ENCODE measurements at regions not wholly inside any gene's neighbourhood (a gene's known extent, or its start where the extent isn't known, plus 50 kb on each side); places are given as distances from the start of the nearest gene placed in this dataset.

DNA sequence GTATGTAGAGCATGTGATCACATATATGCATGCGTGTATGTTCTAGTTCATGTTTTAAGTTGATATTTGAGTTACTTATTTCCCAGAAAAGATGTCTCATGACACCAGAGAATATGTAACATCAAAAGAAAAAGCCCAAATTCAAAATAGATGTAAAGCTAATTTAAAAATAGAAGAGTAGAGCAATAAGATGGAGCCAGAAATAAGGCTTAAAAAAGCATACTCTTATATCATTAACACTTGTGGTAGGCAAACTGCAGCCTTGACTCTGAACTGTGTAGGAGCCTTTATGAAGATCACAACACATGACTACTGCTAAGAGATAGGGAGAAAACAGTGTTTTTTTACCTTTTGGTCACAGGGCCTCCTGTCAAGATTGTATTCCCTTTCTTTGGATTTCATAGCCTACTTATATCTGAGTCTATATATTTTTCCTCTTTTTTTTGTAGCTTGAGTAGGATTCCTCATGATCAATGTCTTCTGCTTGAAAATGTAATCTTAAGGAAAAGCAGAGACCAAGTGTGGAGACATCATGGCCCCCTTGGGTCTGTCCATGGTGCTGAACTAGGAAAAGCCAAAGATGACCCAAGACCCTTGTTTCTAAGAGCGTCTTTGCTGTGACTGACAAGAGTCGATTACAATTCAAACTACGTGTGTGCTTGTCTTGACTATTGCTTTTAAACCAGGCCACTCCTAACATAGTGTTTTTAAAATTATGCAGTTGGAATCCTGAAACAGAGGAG, 390.4 kb downstream of the SHISA9 start:
- TF ChIP-seq ZFX (IDR thresholded peaks at IDR 0.05) = no peak
- TF ChIP-seq, protein P1, sequence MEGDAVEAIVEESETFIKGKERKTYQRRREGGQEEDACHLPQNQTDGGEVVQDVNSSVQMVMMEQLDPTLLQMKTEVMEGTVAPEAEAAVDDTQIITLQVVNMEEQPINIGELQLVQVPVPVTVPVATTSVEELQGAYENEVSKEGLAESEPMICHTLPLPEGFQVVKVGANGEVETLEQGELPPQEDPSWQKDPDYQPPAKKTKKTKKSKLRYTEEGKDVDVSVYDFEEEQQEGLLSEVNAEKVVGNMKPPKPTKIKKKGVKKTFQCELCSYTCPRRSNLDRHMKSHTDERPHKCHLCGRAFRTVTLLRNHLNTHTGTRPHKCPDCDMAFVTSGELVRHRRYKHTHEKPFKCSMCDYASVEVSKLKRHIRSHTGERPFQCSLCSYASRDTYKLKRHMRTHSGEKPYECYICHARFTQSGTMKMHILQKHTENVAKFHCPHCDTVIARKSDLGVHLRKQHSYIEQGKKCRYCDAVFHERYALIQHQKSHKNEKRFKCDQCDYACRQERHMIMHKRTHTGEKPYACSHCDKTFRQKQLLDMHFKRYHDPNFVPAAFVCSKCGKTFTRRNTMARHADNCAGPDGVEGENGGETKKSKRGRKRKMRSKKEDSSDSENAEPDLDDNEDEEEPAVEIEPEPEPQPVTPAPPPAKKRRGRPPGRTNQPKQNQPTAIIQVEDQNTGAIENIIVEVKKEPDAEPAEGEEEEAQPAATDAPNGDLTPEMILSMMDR (conservative IDR thresholded peaks at IDR 0.05) = no peak
- no peak overlapping the region for H3K27ac ChIP-seq

DNA sequence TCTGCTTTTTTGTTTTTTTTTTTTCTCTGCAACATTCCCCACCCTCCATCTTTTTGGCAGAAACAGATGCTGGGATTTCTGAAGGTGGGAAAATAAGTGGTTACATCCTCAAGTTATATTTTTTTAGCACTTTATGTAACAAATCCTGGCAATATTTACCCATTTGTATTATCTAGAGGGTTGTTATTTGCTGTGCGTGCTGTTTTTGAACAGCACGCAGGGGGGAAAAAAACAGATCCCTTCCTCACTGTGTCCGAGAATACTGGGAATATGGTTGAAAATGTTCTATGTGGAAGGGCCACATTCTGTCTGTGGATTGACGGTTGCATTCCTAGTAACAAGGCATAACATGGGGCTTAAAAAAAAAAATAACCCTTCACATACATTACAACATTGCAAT, 394.8 kb downstream of the SHISA9 start:
- no peak overlapping the region for H3K27ac ChIP-seq
- TF ChIP-seq, protein P1 (conservative IDR thresholded peaks at IDR 0.05) = no peak
- no peak for TF ChIP-seq ZFX (IDR thresholded peaks at IDR 0.05)

DNA sequence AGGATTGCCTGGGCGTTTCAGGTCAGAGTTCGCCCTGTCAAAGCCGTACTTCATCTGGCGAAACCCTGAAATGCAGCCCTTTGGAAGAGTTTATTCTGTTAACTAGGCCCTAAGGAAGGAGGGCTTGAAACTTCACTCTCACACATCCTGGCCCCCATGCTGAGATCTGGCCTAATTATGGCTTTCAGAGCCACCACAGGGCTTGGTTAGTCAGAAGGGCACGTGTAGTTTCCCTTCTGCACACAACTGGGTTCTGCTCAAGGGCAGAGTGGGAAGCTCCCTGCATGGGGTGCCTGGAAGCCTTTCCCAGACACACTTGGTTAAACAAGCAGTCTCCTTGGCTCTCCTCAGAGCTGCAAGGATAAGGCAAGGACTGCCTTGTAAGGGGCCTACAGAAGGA, 397.3 kb downstream of the SHISA9 start:
- no peak for TF ChIP-seq ZFX (IDR thresholded peaks at IDR 0.05)
- TF ChIP-seq, protein P1 (conservative IDR thresholded peaks at IDR 0.05) = no peak
- H3K27ac ChIP-seq = no peak overlapping the region

DNA sequence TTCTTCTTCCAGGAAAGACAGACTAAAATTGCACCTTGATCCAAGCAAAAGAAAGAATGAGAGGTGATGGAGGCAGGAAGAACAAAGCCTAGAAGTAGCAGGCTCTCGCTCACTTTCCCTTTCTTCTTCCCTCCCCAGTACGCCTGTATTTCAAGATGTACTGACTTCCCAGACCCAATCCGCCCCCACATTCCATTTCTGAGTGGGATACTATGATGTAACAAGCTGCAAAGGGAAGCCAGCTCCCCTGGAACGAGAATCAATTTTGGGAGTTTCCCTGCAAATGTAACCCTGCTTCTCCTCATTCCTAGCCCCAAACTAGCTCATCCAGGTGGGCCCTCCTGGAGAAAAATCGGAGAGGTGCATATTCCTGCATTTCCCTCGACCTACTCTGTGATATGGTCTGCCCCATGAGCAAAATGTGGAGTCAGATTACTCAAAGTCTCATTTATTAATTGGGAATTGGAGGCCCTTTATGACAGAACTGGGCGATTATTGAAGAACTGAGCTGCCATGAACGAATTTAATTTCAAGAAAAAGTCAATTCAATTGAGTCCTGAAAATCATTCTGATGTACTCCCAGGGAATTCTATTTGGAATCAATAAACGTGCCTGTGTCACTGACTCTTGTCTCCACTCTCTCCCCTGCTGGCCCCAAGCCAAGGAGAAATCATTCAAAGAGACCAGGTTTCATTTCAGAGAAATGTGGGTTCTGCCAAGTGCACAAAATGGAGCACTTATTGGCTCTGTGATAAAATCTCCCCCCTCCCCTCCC, 398.9 kb downstream of the SHISA9 start:
- TF ChIP-seq, protein P1 (conservative IDR thresholded peaks at IDR 0.05) = no peak
- no peak for TF ChIP-seq ZFX (IDR thresholded peaks at IDR 0.05)
- H3K27ac ChIP-seq = no peak overlapping the region

DNA sequence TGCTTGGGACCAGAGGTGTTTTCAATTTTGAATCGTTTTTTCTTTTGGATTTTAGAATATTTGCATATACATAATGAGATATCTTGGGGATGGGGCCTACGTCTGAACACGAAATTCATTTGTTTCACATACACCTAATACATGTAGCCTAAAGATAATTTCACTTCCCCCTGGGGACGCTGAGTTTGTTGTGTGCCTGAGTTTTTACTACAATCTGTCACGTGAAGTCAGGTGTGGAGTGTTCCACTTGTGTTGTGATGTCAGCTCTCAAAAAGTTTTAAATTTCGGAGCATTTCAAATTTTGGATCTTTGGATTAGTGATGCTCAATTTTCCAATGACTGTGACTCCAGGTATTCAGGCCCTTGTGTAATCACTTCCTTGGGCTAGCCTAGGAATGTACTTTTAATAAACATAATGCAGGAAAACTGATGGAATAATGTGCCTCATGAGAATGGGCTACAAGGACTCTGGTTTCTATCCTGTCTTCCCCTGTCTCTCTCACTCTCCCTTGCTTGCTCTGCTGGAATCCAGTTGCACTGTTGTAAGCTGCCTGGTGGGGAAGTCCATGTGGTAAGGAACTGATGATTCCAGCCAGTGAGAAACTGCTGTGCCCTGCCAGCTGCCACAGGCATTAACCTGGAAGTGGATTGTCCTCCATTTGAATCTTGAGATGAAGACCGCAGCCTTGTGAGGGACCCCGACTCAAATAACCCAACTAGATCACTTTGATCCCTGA, 403.8 kb downstream of the SHISA9 start:
- no peak for TF ChIP-seq ZFX (IDR thresholded peaks at IDR 0.05)
- TF ChIP-seq, protein P1 (conservative IDR thresholded peaks at IDR 0.05) = no peak
- H3K27ac ChIP-seq = no peak overlapping the region

DNA sequence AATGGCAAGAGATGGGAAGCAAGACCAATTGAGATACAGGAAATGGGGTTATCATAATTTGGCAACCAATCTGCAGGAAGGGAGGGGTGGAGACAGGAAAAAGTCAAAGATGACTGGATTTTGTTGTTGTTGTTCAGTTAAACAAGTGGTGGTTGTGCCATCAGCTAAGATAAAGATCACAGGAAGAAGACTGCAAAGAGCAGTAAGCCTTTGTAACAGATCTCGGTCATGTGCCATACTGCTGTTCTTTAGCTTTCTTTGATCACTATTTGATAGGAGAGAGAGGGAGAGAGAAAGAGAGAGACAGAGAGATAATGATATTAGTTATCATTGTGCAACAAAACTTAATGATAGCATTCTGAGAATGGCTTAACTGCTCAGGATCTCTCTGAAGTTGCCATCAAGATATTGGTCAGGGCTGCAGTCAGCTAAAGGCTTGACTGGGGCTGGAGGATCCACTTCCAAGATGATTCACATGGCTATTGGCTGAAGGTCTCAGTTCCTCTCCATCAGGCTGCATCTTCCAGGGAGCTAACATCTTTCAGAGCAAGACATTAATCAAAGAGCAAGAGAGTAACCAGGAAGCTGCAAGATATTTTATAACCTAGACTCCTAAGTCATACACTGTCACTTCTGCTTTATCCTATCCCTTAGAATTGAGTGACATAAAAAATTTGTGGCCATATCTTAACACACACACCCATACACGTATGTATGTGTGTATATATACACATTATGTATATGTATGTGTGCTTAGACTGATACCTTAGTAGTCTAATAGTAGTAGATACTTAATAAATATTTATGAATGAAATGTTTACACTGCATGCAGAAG, 405.0 kb downstream of the SHISA9 start:
- TF ChIP-seq, protein P1 (conservative IDR thresholded peaks at IDR 0.05) = no peak
- TF ChIP-seq ZFX (IDR thresholded peaks at IDR 0.05) = no peak
- no peak overlapping the region for H3K27ac ChIP-seq
